Ishikawa (cell line): ENCODE measurements at regions not wholly inside any gene's neighbourhood (a gene's known extent, or its start where the extent isn't known, plus 50 kb on each side); places are given as distances from the start of the nearest gene placed in this dataset.

Experiments used
- CEBPB ChIP-seq: IDR thresholded peaks from 2 replicates; pipeline ENCODE4 v1.6.1; 2012
- CREB1 ChIP-seq: IDR thresholded peaks from 2 replicates; pipeline ENCODE4 v1.6.1; 2012; ENCODE audit warnings: low read depth
- EGR1 ChIP-seq: IDR thresholded peaks from 2 replicates; pipeline ENCODE4 v1.6.1; 2012
- EP300 ChIP-seq: IDR thresholded peaks from 2 replicates; pipeline ENCODE4 v1.6.1; 2012; ENCODE audit warnings: borderline replicate concordance
- FOXM1 ChIP-seq: IDR thresholded peaks from 2 replicates; pipeline ENCODE4 v1.6.1; 2012; ENCODE audit warnings: low read depth, borderline replicate concordance
- NFIC ChIP-seq: IDR thresholded peaks from 2 replicates; pipeline ENCODE4 v1.6.1; 2012
- RAD21 ChIP-seq: IDR thresholded peaks from 2 replicates; pipeline ENCODE4 v1.6.1; 2012; ENCODE audit warnings: low read depth
- TAF1 ChIP-seq: IDR thresholded peaks from 2 replicates; pipeline ENCODE4 v1.6.1; 2012; ENCODE audit warnings: low read depth, mild to moderate bottlenecking
- TCF12 ChIP-seq: IDR thresholded peaks from 2 replicates; pipeline ENCODE4 v1.6.1; 2012; ENCODE audit warnings: low read depth
- TEAD4 ChIP-seq: IDR thresholded peaks from 2 replicates; pipeline ENCODE4 v1.6.1; 2012
- YY1 ChIP-seq: IDR thresholded peaks from 2 replicates; pipeline ENCODE4 v1.6.1; 2012; ENCODE audit warnings: low read depth
- ZBTB7A ChIP-seq: IDR thresholded peaks from 2 replicates; pipeline ENCODE4 v1.6.1; 2012; ENCODE audit warnings: low read depth
- TF ChIP-seq, protein P1 (sequence below): IDR thresholded peaks from 2 replicates; pipeline ENCODE4 v1.6.1; 2012
- TF ChIP-seq, protein P2 (sequence below): IDR thresholded peaks from 2 replicates; pipeline ENCODE4 v1.6.1; 2012
- TF ChIP-seq, protein P3 (sequence below): IDR thresholded peaks from 2 replicates; pipeline ENCODE4 v1.6.1; 2012; ENCODE audit warnings: low read depth, mild to moderate bottlenecking

- no peak for TF ChIP-seq RAD21
- TF ChIP-seq TCF12 = no peak
- TF ChIP-seq TEAD4 = no peak
- TF ChIP-seq YY1 = no peak
- TF ChIP-seq CREB1 = no peak
- TF ChIP-seq, protein P1, sequence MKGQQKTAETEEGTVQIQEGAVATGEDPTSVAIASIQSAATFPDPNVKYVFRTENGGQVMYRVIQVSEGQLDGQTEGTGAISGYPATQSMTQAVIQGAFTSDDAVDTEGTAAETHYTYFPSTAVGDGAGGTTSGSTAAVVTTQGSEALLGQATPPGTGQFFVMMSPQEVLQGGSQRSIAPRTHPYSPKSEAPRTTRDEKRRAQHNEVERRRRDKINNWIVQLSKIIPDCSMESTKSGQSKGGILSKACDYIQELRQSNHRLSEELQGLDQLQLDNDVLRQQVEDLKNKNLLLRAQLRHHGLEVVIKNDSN = no peak
- no peak for TF ChIP-seq CEBPB
- no peak for TF ChIP-seq FOXM1
- TF ChIP-seq EP300 = no peak
- TF ChIP-seq ZBTB7A = no peak
- TF ChIP-seq, protein P2, sequence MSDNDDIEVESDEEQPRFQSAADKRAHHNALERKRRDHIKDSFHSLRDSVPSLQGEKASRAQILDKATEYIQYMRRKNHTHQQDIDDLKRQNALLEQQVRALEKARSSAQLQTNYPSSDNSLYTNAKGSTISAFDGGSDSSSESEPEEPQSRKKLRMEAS = no peak
- TF ChIP-seq, protein P3, sequence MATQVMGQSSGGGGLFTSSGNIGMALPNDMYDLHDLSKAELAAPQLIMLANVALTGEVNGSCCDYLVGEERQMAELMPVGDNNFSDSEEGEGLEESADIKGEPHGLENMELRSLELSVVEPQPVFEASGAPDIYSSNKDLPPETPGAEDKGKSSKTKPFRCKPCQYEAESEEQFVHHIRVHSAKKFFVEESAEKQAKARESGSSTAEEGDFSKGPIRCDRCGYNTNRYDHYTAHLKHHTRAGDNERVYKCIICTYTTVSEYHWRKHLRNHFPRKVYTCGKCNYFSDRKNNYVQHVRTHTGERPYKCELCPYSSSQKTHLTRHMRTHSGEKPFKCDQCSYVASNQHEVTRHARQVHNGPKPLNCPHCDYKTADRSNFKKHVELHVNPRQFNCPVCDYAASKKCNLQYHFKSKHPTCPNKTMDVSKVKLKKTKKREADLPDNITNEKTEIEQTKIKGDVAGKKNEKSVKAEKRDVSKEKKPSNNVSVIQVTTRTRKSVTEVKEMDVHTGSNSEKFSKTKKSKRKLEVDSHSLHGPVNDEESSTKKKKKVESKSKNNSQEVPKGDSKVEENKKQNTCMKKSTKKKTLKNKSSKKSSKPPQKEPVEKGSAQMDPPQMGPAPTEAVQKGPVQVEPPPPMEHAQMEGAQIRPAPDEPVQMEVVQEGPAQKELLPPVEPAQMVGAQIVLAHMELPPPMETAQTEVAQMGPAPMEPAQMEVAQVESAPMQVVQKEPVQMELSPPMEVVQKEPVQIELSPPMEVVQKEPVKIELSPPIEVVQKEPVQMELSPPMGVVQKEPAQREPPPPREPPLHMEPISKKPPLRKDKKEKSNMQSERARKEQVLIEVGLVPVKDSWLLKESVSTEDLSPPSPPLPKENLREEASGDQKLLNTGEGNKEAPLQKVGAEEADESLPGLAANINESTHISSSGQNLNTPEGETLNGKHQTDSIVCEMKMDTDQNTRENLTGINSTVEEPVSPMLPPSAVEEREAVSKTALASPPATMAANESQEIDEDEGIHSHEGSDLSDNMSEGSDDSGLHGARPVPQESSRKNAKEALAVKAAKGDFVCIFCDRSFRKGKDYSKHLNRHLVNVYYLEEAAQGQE = no peak
- no peak for TF ChIP-seq NFIC
- TF ChIP-seq TAF1 = no peak
- TF ChIP-seq EGR1 = no peak
Measured at GRCh38 chr2:22056621-22057132, 932.9 kb downstream of the TDRD15 start.

- TF ChIP-seq EP300 (no peak), RAD21 (no peak), TAF1 (no peak), TEAD4 (no peak), CEBPB (no peak), YY1 (no peak)
- TF ChIP-seq, protein P3 = no peak
Measured at GRCh38 chr2:22062679-22063078, 938.9 kb downstream of the TDRD15 start.

GRCh38 chr2:22076454-22076853 lies 952.7 kb downstream of the TDRD15 start:
- TF ChIP-seq, protein P2 = no peak
- TF ChIP-seq TAF1 (no peak), CREB1 (no peak), CEBPB (no peak), TCF12 (no peak), FOXM1 (no peak), EGR1 (no peak), NFIC (no peak), RAD21 (no peak), YY1 (no peak), ZBTB7A (no peak), EP300 (no peak), TEAD4 (no peak)
- TF ChIP-seq, protein P3 = no peak
- TF ChIP-seq, protein P1 = no peak

- TF ChIP-seq, protein P1 = no peak
- TF ChIP-seq EP300 (no peak), YY1 (no peak), TCF12 (no peak), CREB1 (no peak), TEAD4 (no peak), CEBPB (no peak), NFIC (no peak), EGR1 (no peak), ZBTB7A (no peak), FOXM1 (no peak), TAF1 (no peak), RAD21 (no peak)
- TF ChIP-seq, protein P3 = no peak
Measured at GRCh38 chr2:22078701-22079100, 954.9 kb downstream of the TDRD15 start.
